Pancreas (tissue), 10 donors: ENCODE measurements at regions not wholly inside any gene's neighbourhood (a gene's known extent, or its start where the extent isn't known, plus 50 kb on each side); places are given as distances from the start of the nearest gene placed in this dataset.

Source experiments
- ATAC-seq, 4 donors: fragments of 200-7000 bp; cut with Tn5 transposase; one replicate each; pipeline versions ENCODE4 v1.8.0 to v1.9.1; 2020; ENCODE audit warnings: mild to moderate bottlenecking in 4 of 4, moderate library complexity in 4 of 4
- DNase-seq, 6 donors: peaks; one replicate each; pipeline ENCODE4 v3.0.0-alpha.2; 2020
- FAIRE-seq: peaks from 2 replicates; lab custom pipeline; 2012; peaks lifted over from hg19 to GRCh38; lab: Jason Lieb, UNC
- H3K27ac ChIP-seq, 4 donors: fragments of 200-600 bp; sonication (generic); 1 replicate in 3 of 4; 2 replicates in 1 of 4; pipeline versions ENCODE4 v1.5.0 to v1.8.0; 2020
- H3K27me3 ChIP-seq, 4 donors: fragments of 200-600 bp; one replicate each; pipeline ENCODE4 v1.8.0; 2021
- H3K36me3 ChIP-seq, 3 donors: fragments of 200-600 bp; sonication (generic) in 1 of 3; one replicate each; pipeline versions ENCODE4 v1.5.0 to v1.8.0; 2020 to 2021
- H3K4me1 ChIP-seq, 3 donors: fragments of 200-600 bp; one replicate each; pipeline ENCODE4 v1.8.0; 2021
- H3K4me3 ChIP-seq, 4 donors: fragments of 200-600 bp; sonication (generic) in 2 of 4; one replicate each; pipeline versions ENCODE4 v1.5.0 to v1.8.0; 2020 to 2021
- H3K9me3 ChIP-seq, 4 donors: fragments of 200-600 bp; one replicate each; pipeline ENCODE4 v1.8.0; 2021
- CTCF ChIP-seq, 4 donors: fragments of 200-600 bp; sonication (generic) in 3 of 4; IDR thresholded peaks; one replicate each; pipeline versions ENCODE4 v1.5.0 to v1.8.0; 2021; ENCODE audit warnings: antibody characterized with exemption in 4 of 4
- WGBS, 2 donors: extraction: QIAGEN DNeasy Blood & Tissue Kit; methylation state at CpG; one replicate each; pipeline ENCODE4 v1.1.7; 2013; 5-methylcytosine and 5-hydroxymethylcytosine counted together
- intact Hi-C, 3 donors: fragments of 100-400 bp; cut with DNase I; formaldehyde crosslinking; loops; one replicate each; pipeline versions ENCODE4 v1.11.1 to v1.14.2; 2022
- donor health status: healthy with polysubstance abuse.
- donor health status: DM: no; HTN: no; CAD: no; lungs with moderate emphysema.
- donor health status: DM: no; HTN: no; CAD: no.
- donor health status: control.
- donor health status: control.
- donor health status: Bipolar disorder and iron deficiency.
- donor health status: DM: yes; HTN: yes; CAD: no.
- donor health status: DM: no; HTN: no; CAD: no.
- donor health status: DM: no; HTN: no; CAD: no.
- donor health status: DM: yes; HTN: yes; CAD: no.

- Histone ChIP-seq H3K36me3 (no peaks in the 10 kb centered on the region), H3K27ac (no peak overlapping the region), H3K27me3 (no peaks in the 10 kb centered on the region), H3K9me3 (no peaks in the 10 kb centered on the region), H3K4me1 (no peaks in the 10 kb centered on the region), H3K4me3 (no peak overlapping the region)
- DNase-seq (no peak), FAIRE-seq (no peak), ATAC-seq (no peak)
- WGBS, 2 donors, result 79 to 96% methylated on average over 2 of the region's 2 CpGs
- intact Hi-C loops, result no loop called here
- TF ChIP-seq CTCF (IDR thresholded peaks at IDR 0.05), result no peak
Observed at GRCh38 chr18:2441544-2441943, 129.8 kb downstream of the METTL4 start.

- no peaks in the 10 kb centered on the region for H3K36me3 ChIP-seq
- ATAC-seq, result no peak
- no peaks in the 10 kb centered on the region for H3K4me1 ChIP-seq
- 50 to 54% methylated on average over 3 of the region's 3 CpGs for WGBS, 2 donors
- H3K27me3 ChIP-seq, result no peaks in the 10 kb centered on the region
- no peak for TF ChIP-seq CTCF (IDR thresholded peaks at IDR 0.05)
- H3K9me3 ChIP-seq, result no peaks in the 10 kb centered on the region
- intact Hi-C loops, result no loop called here
- H3K4me3 ChIP-seq, result no peak overlapping the region
- no peak for DNase-seq
- no peak overlapping the region for H3K27ac ChIP-seq
- FAIRE-seq, result no peak
Observed at GRCh38 chr18:2442006-2442405, 129.3 kb downstream of the METTL4 start.

GRCh38 chr18:2442726-2443275, 128.5 kb downstream of the METTL4 start:
- 61 to 64% methylated on average over 4 of the region's 4 CpGs for WGBS, 2 donors
- FAIRE-seq (no peak), ATAC-seq (no peak), DNase-seq (no peak)
- TF ChIP-seq CTCF (IDR thresholded peaks at IDR 0.05), result no peak
- Histone ChIP-seq H3K4me3 (no peak overlapping the region), H3K27me3 (no peaks in the 10 kb centered on the region), H3K4me1 (no peaks in the 10 kb centered on the region), H3K9me3 (no peaks in the 10 kb centered on the region), H3K36me3 (no peaks in the 10 kb centered on the region), H3K27ac (no peak overlapping the region)
- intact Hi-C loops, result no loop called here

- WGBS, 2 donors, result 37 to 39% methylated on average over 5 of the region's 5 CpGs
- Histone ChIP-seq H3K36me3 (no peaks in the 10 kb centered on the region), H3K4me1 (no peaks in the 10 kb centered on the region), H3K27ac (no peak overlapping the region), H3K27me3 (no peaks in the 10 kb centered on the region), H3K4me3 (no peak overlapping the region), H3K9me3 (no peaks in the 10 kb centered on the region)
- FAIRE-seq, result no peak
- intact Hi-C loops, result no loop called here
- no peak for DNase-seq
- no peak for TF ChIP-seq CTCF (IDR thresholded peaks at IDR 0.05)
- no peak for ATAC-seq
Observed at GRCh38 chr18:2444201-2444875, 127.0 kb downstream of the METTL4 start.

- no peak for ATAC-seq
- H3K4me1 ChIP-seq, result no peaks in the 10 kb centered on the region
- no peak overlapping the region for H3K27ac ChIP-seq
- intact Hi-C loops, result no loop called here
- H3K36me3 ChIP-seq, result no peaks in the 10 kb centered on the region
- FAIRE-seq, result no peak
- no peak overlapping the region for H3K4me3 ChIP-seq
- no peaks in the 10 kb centered on the region for H3K27me3 ChIP-seq
- no peak for TF ChIP-seq CTCF (IDR thresholded peaks at IDR 0.05)
- DNase-seq, result no peak
- 50 to 63% methylated on average over 2 of the region's 2 CpGs for WGBS, 2 donors
- no peaks in the 10 kb centered on the region for H3K9me3 ChIP-seq
Observed at GRCh38 chr18:2448565-2449151, 122.6 kb downstream of the METTL4 start.
